Thoracic aorta (tissue), 2 donors: ENCODE measurements at regions not wholly inside any gene's neighbourhood (a gene's known extent, or its start where the extent isn't known, plus 50 kb on each side); places are given as distances from the start of the nearest gene placed in this dataset.

Source experiments
- ATAC-seq: fragments of 150-250 bp; one replicate; pipeline ENCODE4 v1.8.0; 2017; ENCODE audit warnings: low read depth; ENCODE audit not compliant: insufficient number of reproducible peaks, low FRiP score
- DNase-seq: peaks from one replicate; pipeline ENCODE4 v3.0.0-alpha.2; 2020; ENCODE audit warnings: low spot score
- H3K27ac ChIP-seq, 2 donors: fragments of 200-600 bp; sonication (generic); 1 replicate in 1 of 2; 2 replicates in 1 of 2; pipeline ENCODE4 v1.5.1; 2016; ENCODE audit warnings: mild to moderate bottlenecking in 2 of 2, moderate library complexity in 2 of 2
- H3K27me3 ChIP-seq: fragments of 200-600 bp; sonication (generic); replicated peaks from 2 replicates; pipeline ENCODE4 v1.6.0; 2016; ENCODE audit warnings: mild to moderate bottlenecking; ENCODE audit not compliant: insufficient read depth
- H3K36me3 ChIP-seq: fragments of 200-600 bp; sonication (generic); one replicate; pipeline ENCODE4 v1.5.1; 2016
- H3K4me1 ChIP-seq, 2 donors: fragments of 200-600 bp; sonication (generic); 1 replicate in 1 of 2; 2 replicates in 1 of 2; pipeline versions ENCODE4 v1.5.1 to v1.6.0; 2016; ENCODE audit warnings: low read depth in 2 of 2, mild to moderate bottlenecking in 1 of 2; ENCODE audit not compliant: control insufficient read depth in 1 of 2
- H3K4me3 ChIP-seq: fragments of 200-600 bp; sonication (generic); 2 replicates; pipeline ENCODE4 v1.5.1; 2016; ENCODE audit warnings: mild to moderate bottlenecking
- H3K9me3 ChIP-seq: fragments of 200-600 bp; sonication (generic); 2 replicates; pipeline ENCODE4 v1.5.1; 2016
- TF ChIP-seq, protein P1 (sequence below): fragments of 200-600 bp; sonication (generic); IDR thresholded peaks from one replicate; pipeline ENCODE4 v1.5.1; 2019; ENCODE audit warnings: antibody characterized with exemption

DNA sequence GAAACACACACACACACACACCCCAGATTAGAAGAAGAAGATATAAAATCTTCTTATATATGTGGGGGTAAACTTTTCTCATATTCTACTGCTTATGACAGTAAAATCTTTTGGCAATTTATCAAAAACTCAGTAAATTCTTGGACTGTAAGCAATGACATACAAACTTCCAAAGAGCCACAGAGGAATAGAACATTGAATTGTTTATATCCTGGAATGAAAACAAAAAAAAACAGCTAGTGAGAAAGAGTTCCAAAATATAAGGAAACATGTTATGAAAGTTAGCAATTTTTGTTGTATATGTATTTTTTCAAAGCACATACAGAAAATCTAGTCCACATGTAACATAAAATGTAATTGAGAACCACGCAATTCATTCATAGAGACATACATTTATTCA is 764.9 kb downstream of the DSC3 start:
- Histone ChIP-seq H3K36me3 (no peaks in the 10 kb centered on the region), H3K4me3 (no peak overlapping the region), H3K9me3 (no peaks in the 10 kb centered on the region), H3K27ac (no peak overlapping the region), H3K4me1 (no peaks in the 10 kb centered on the region), H3K27me3 (no peaks in the 10 kb centered on the region)
- TF ChIP-seq, protein P1, sequence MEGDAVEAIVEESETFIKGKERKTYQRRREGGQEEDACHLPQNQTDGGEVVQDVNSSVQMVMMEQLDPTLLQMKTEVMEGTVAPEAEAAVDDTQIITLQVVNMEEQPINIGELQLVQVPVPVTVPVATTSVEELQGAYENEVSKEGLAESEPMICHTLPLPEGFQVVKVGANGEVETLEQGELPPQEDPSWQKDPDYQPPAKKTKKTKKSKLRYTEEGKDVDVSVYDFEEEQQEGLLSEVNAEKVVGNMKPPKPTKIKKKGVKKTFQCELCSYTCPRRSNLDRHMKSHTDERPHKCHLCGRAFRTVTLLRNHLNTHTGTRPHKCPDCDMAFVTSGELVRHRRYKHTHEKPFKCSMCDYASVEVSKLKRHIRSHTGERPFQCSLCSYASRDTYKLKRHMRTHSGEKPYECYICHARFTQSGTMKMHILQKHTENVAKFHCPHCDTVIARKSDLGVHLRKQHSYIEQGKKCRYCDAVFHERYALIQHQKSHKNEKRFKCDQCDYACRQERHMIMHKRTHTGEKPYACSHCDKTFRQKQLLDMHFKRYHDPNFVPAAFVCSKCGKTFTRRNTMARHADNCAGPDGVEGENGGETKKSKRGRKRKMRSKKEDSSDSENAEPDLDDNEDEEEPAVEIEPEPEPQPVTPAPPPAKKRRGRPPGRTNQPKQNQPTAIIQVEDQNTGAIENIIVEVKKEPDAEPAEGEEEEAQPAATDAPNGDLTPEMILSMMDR: no peak
- DNase-seq: no peak
- ATAC-seq: no peak

DNA sequence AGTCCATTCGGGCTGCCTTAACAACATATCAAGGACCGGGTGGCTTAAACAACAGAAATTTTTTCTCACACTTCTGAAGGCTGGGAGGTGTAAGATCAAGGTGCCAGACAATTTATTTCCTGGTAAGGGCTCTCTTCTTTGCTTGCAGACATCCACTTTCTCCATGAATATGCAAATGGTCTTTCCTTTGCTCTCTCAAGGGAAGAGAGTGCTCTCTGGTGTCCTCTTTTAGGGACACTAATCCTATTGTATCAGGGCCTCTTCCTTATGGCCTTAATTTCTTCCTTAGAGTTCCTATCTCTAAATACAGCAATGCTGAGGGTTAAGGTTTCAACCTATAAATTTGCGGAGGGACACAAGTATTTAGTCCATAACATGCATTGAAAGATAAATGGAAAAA is 770.8 kb downstream of the DSC3 start:
- Histone ChIP-seq H3K4me3 (no peak overlapping the region), H3K27me3 (no peaks in the 10 kb centered on the region), H3K27ac (no peak overlapping the region), H3K4me1 (no peaks in the 10 kb centered on the region), H3K9me3 (no peaks in the 10 kb centered on the region), H3K36me3 (no peaks in the 10 kb centered on the region)
- DNase-seq: no peak
- ATAC-seq: no peak
- TF ChIP-seq, protein P1: no peak

DNA sequence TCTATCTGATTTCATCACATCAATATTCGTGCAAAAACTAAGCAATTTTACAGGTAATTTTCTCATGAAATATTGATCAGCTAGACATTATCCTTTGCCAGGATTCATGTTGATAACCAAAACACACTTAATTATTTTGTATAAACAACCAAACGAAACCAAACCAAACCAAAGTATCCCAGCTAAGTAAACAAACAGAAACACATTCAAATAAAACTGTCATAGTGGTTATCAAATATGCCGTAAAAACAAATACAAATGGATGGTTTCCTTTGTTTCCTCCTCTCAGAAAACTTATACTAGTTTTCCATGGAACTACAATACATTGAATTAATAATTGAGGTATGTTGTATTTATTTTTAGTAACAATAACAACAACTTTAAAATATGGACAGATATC is 777.4 kb downstream of the DSC3 start:
- H3K27me3 ChIP-seq: no peaks in the 10 kb centered on the region
- TF ChIP-seq, protein P1: no peak
- ATAC-seq (no peak), DNase-seq (no peak)
- no peaks in the 10 kb centered on the region for H3K4me1 ChIP-seq
- no peaks in the 10 kb centered on the region for H3K36me3 ChIP-seq
- no peaks in the 10 kb centered on the region for H3K9me3 ChIP-seq
- H3K4me3 ChIP-seq: no peak overlapping the region
- no peak overlapping the region for H3K27ac ChIP-seq

DNA sequence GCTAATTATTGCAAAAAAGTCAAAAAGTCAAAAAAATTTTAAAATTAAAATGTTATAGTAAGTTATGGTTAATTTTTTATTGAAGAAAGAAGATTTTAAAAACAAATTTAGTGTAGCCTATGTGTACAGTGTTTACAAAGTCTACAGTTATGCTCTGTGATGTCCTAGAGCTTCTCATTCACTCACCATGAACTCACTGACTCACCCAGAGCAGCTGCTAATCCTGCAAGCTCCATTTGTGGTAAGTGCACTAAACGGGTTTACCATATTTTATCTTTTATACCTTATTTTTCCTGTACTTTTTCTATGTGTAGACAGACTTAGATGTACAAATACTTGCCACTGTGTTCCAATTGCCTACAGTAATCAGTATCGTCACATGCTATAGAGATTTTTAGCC is 788.2 kb downstream of the DSC3 start:
- Histone ChIP-seq H3K9me3 (no peaks in the 10 kb centered on the region), H3K36me3 (no peaks in the 10 kb centered on the region), H3K27me3 (no peaks in the 10 kb centered on the region), H3K27ac (no peak overlapping the region), H3K4me1 (no peaks in the 10 kb centered on the region), H3K4me3 (no peak overlapping the region)
- ATAC-seq (no peak), DNase-seq (no peak)
- TF ChIP-seq, protein P1: no peak

DNA sequence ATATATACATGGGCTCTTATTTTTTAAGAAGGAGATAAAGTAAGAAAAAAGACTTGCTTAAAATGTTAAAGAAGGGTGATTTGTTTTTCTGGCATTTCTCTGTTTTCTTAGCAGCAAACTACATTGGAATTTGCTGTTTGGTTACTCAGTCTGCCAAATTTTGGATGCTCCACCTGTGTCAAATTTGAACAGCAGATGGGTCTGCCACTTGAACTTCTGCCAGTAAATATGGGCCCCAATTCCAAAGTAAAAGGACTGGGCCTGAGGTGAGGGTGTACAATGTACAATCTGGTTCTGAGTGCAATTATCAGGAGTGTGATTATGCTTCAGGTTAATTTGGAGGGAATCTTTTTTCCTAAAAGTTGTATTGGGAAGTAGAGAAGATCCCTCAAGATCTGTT is 794.5 kb downstream of the DSC3 start:
- no peak for DNase-seq
- H3K9me3 ChIP-seq: no peaks in the 10 kb centered on the region

More for the DNA sequence above, 794.5 kb downstream of the DSC3 start:
- H3K27ac ChIP-seq: no peak overlapping the region
- H3K36me3 ChIP-seq: no peaks in the 10 kb centered on the region
- no peaks in the 10 kb centered on the region for H3K27me3 ChIP-seq
- no peaks in the 10 kb centered on the region for H3K4me1 ChIP-seq
- no peak overlapping the region for H3K4me3 ChIP-seq
- ATAC-seq: no peak
- TF ChIP-seq, protein P1: no peak
